PC-9 (cell line): ENCODE measurements at regions not wholly inside any gene's neighbourhood (a gene's known extent, or its start where the extent isn't known, plus 50 kb on each side); places are given as distances from the start of the nearest gene placed in this dataset.

Experiments used
- BruUV-seq: library from RNA; stranded (reverse); fragments of 400-500 nt; replicated peaks from 2 replicates; lab custom pipeline; 2021; lab: Mats Ljungman, UMichigan
- CTCF ChIA-PET: fragments of 300-600 bp; sonication (Branson Sonifier 250); formaldehyde crosslinking; loops from one replicate; lab custom pipeline; 2022; ENCODE audit warnings: antibody characterized with exemption; lab: Charles Lee
- POLR2A ChIA-PET: fragments of 300-600 bp; sonication (Branson Sonifier 250); formaldehyde crosslinking; loops from one replicate; lab custom pipeline; 2022; ENCODE audit warnings: antibody characterized with exemption; ENCODE audit not compliant: unreplicated experiment; lab: Charles Lee
- DNase-seq, 2 experiments: peaks; one replicate each; pipeline versions ENCODE4 v3.0.0 to v3.0.0-alpha.2; 2015 to 2022; ENCODE audit warnings: mixed read lengths in 1 of 2
- H2AFZ ChIP-seq: fragments of 200-600 bp; sonication (generic); 2 replicates; pipeline ENCODE4 v1.8.1; 2017; ENCODE audit warnings: antibody characterized with exemption
- H3F3A ChIP-seq: fragments of 200-600 bp; sonication (generic); 2 replicates; pipeline ENCODE4 v1.8.1; 2017; ENCODE audit warnings: antibody characterized with exemption, mild to moderate bottlenecking, low read depth; ENCODE audit not compliant: insufficient read depth
- H3K27ac ChIP-seq: fragments of 200-600 bp; sonication (generic); 2 replicates; pipeline ENCODE4 v1.6.1; 2016; ENCODE audit warnings: mixed run types
- H3K27me3 ChIP-seq: fragments of 200-600 bp; sonication (generic); 2 replicates; pipeline ENCODE4 v1.6.1; 2016; ENCODE audit warnings: low read depth, mixed run types; ENCODE audit not compliant: insufficient read depth
- H3K36me3 ChIP-seq: fragments of 200-600 bp; sonication (generic); 2 replicates; pipeline ENCODE4 v1.6.1; 2016; ENCODE audit warnings: low read depth, mixed run types
- H3K4me1 ChIP-seq: fragments of 200-600 bp; sonication (generic); replicated peaks from 2 replicates; pipeline ENCODE4 v1.6.1; 2016; ENCODE audit warnings: mixed run types; ENCODE audit not compliant: insufficient read depth
- H3K4me2 ChIP-seq: fragments of 200-600 bp; sonication (generic); 2 replicates; pipeline ENCODE4 v1.6.1; 2017; ENCODE audit warnings: mixed run types
- H3K4me3 ChIP-seq: fragments of 200-600 bp; sonication (generic); 2 replicates; pipeline ENCODE4 v1.6.1; 2016; ENCODE audit warnings: mixed run types
- H3K79me2 ChIP-seq: fragments of 200-600 bp; sonication (generic); 2 replicates; pipeline ENCODE4 v1.6.1; 2017; ENCODE audit warnings: low read depth, mixed run types
- H3K9me2 ChIP-seq: fragments of 200-600 bp; sonication (generic); 2 replicates; pipeline ENCODE4 v1.8.1; 2017; ENCODE audit warnings: mild to moderate bottlenecking; ENCODE audit not compliant: insufficient read depth
- H3K9me3 ChIP-seq: fragments of 200-600 bp; sonication (generic); 2 replicates; pipeline ENCODE4 v1.8.1; 2016; ENCODE audit warnings: low read depth; ENCODE audit not compliant: insufficient read depth
- H4K20me1 ChIP-seq: fragments of 200-600 bp; sonication (generic); 2 replicates; pipeline ENCODE4 v1.8.1; 2017; ENCODE audit not compliant: insufficient read depth
- CTCF ChIP-seq: fragments of 200-600 bp; sonication (generic); conservative IDR thresholded peaks from 2 replicates; pipeline ENCODE4 v1.6.1; 2017; ENCODE audit warnings: mixed run types, antibody characterized with exemption, mild to moderate bottlenecking, moderate library complexity
- EZH2 ChIP-seq: fragments of 200-600 bp; sonication (generic); IDR thresholded peaks from 2 replicates; pipeline ENCODE4 v1.8.0; 2017; ENCODE audit warnings: antibody characterized with exemption, low read depth
- intact Hi-C: fragments of 100-400 bp; cut with micrococcal nuclease; formaldehyde crosslinking; loops from one replicate; pipeline ENCODE4 v1.10.0; 2022; ENCODE audit not compliant: unreplicated experiment

GRCh38 chr16:72444696-72445095, 272.7 kb upstream of the PMFBP1 start:
- Histone ChIP-seq H3K4me1 (no peaks in the 10 kb centered on the region), H3F3A (no peaks in the 10 kb centered on the region), H3K27me3 (no peaks in the 10 kb centered on the region), H3K4me2 (no peak overlapping the region), H2AFZ (no peak overlapping the region), H3K79me2 (no peaks in the 10 kb centered on the region), H3K9me2 (no peaks in the 10 kb centered on the region), H3K9me3 (no peaks in the 10 kb centered on the region; the same call in 1 of the 2 replicates), H3K36me3 (no peaks in the 10 kb centered on the region), H3K27ac (no peak overlapping the region), H4K20me1 (no peaks in the 10 kb centered on the region), H3K4me3 (no peak overlapping the region)
- intact Hi-C loops: no loop called here
- ChIA-PET POLR2A (no interaction called here), CTCF (no interaction called here)
- BruUV-seq: no TSS peak
- no peak for TF ChIP-seq EZH2
- TF ChIP-seq CTCF: no peak
- no peak for DNase-seq

GRCh38 chr16:72443809-72444208, 271.9 kb upstream of the PMFBP1 start:
- Histone ChIP-seq H2AFZ (no peak overlapping the region), H3F3A (no peaks in the 10 kb centered on the region), H3K9me2 (no peaks in the 10 kb centered on the region), H3K27ac (no peak overlapping the region), H3K27me3 (no peaks in the 10 kb centered on the region), H3K79me2 (no peaks in the 10 kb centered on the region), H4K20me1 (no peaks in the 10 kb centered on the region), H3K4me3 (no peak overlapping the region), H3K4me2 (no peak overlapping the region), H3K9me3 (no peaks in the 10 kb centered on the region; the same call in 1 of the 2 replicates), H3K4me1 (no peaks in the 10 kb centered on the region), H3K36me3 (no peaks in the 10 kb centered on the region)
- DNase-seq: no peak
- ChIA-PET POLR2A (no interaction called here), CTCF (no interaction called here)
- intact Hi-C loops: no loop called here
- TF ChIP-seq CTCF (no peak), EZH2 (no peak)
- BruUV-seq: no TSS peak

- Histone ChIP-seq H3F3A (no peaks in the 10 kb centered on the region), H3K4me2 (no peak overlapping the region), H3K36me3 (no peaks in the 10 kb centered on the region), H3K27ac (no peak overlapping the region), H4K20me1 (no peaks in the 10 kb centered on the region), H3K27me3 (no peaks in the 10 kb centered on the region), H3K9me2 (no peaks in the 10 kb centered on the region), H3K4me3 (no peak overlapping the region), H3K9me3 (no peaks in the 10 kb centered on the region), H3K79me2 (no peaks in the 10 kb centered on the region), H3K4me1 (no peaks in the 10 kb centered on the region), H2AFZ (no peak overlapping the region)
- intact Hi-C loops: no loop called here
- no peak for TF ChIP-seq EZH2
- TF ChIP-seq CTCF: no peak
- DNase-seq: no peak
- BruUV-seq: no TSS peak
- ChIA-PET CTCF (no interaction called here), POLR2A (no interaction called here)
Observed at GRCh38 chr16:72442385-72443158, 270.6 kb upstream of the PMFBP1 start.
